ENCODE measurements at regions not wholly inside any gene's neighbourhood (a gene's known extent, or its start where the extent isn't known, plus 50 kb on each side); places are given as distances from the start of the nearest gene placed in this dataset.

GRCh38 chr1:25083481-25084345 lies 148.6 kb downstream of the SYF2 start:
- DNase-seq (ENCODE audit: low read depth in 4 of 4, low spot score in 3 of 4) = no peak

GRCh38 chr1:25082995-25083394 lies 149.3 kb downstream of the SYF2 start:
- DNase-seq (ENCODE audit: low read depth in 4 of 4, low spot score in 3 of 4) = no peak

GRCh38 chr1:25082216-25082899 lies 149.9 kb downstream of the SYF2 start:
- no peak for DNase-seq (ENCODE audit: low read depth in 4 of 4, low spot score in 3 of 4)

GRCh38 chr1:25081496-25081895 lies 150.8 kb downstream of the SYF2 start:
- DNase-seq (ENCODE audit: low read depth in 4 of 4, low spot score in 3 of 4) = no peak

GRCh38 chr1:25080294-25081209 lies 150.5 kb upstream of the RUNX3 start:
- no peak for DNase-seq (ENCODE audit: low read depth in 4 of 4, low spot score in 3 of 4)

GRCh38 chr1:25079048-25079447 lies 149.0 kb upstream of the RUNX3 start:
- no peak for DNase-seq (ENCODE audit: low read depth in 4 of 4, low spot score in 3 of 4)

- no peak for DNase-seq (ENCODE audit: low read depth in 4 of 4, low spot score in 3 of 4)
Observed at GRCh38 chr1:25074351-25075227, 144.5 kb upstream of the RUNX3 start.

- no peak for DNase-seq (ENCODE audit: low read depth in 4 of 4, low spot score in 3 of 4)
Observed at GRCh38 chr1:25073640-25074270, 143.7 kb upstream of the RUNX3 start.

GRCh38 chr1:25072461-25072860 lies 142.4 kb upstream of the RUNX3 start:
- DNase-seq (ENCODE audit: low read depth in 4 of 4, low spot score in 3 of 4) = no peak

GRCh38 chr1:25068829-25069228 lies 138.8 kb upstream of the RUNX3 start:
- no peak for DNase-seq (ENCODE audit: low read depth in 4 of 4, low spot score in 3 of 4)

- DNase-seq (ENCODE audit: low read depth in 4 of 4, low spot score in 3 of 4) = no peak
Observed at GRCh38 chr1:25068316-25068715, 138.2 kb upstream of the RUNX3 start.

- no peak for DNase-seq (ENCODE audit: low read depth in 4 of 4, low spot score in 3 of 4)
Observed at GRCh38 chr1:25067518-25068251, 137.6 kb upstream of the RUNX3 start.

- DNase-seq (ENCODE audit: low read depth in 4 of 4, low spot score in 3 of 4) = no peak
Observed at GRCh38 chr1:25066731-25067517, 136.8 kb upstream of the RUNX3 start.

GRCh38 chr1:25066256-25066655 lies 136.2 kb upstream of the RUNX3 start:
- DNase-seq (ENCODE audit: low read depth in 4 of 4, low spot score in 3 of 4) = no peak

- DNase-seq (ENCODE audit: low read depth in 4 of 4, low spot score in 3 of 4) = no peak
Observed at GRCh38 chr1:25065795-25066238, 135.7 kb upstream of the RUNX3 start.

- DNase-seq (ENCODE audit: low read depth in 4 of 4, low spot score in 3 of 4) = no peak
Observed at GRCh38 chr1:25065321-25065721, 135.2 kb upstream of the RUNX3 start.

- no peak for DNase-seq (ENCODE audit: low read depth in 4 of 4, low spot score in 3 of 4)
Observed at GRCh38 chr1:25064465-25065240, 134.6 kb upstream of the RUNX3 start.

Data from right renal pelvis (tissue), 4 donors.